Activated T-helper 1 cell treated with Interleukin-2 at 50 U/mL for 16 hours (primary cell): ENCODE measurements at regions not wholly inside any gene's neighbourhood (a gene's known extent, or its start where the extent isn't known, plus 50 kb on each side); places are given as distances from the start of the nearest gene placed in this dataset.
A peak's percentile ranks its signal among the peaks of the same experiment; 100 is the strongest.

ENCODE experiments used
- DNase-seq: peaks from one replicate; pipeline ENCODE4 v3.0.0-alpha.2; 2020; ENCODE audit warnings: low read depth

GRCh38 chr10:45197816-45198485 lies 117.5 kb downstream of the OR13A1 start:
- no peak for DNase-seq

- no peak for DNase-seq
Measured at GRCh38 chr10:45198486-45199204, 116.8 kb downstream of the OR13A1 start.

GRCh38 chr10:45199205-45199740 lies 116.1 kb downstream of the OR13A1 start:
- DNase-seq = no peak

GRCh38 chr10:45201271-45201670 lies 114.1 kb downstream of the OR13A1 start:
- no peak for DNase-seq

GRCh38 chr10:45202242-45202641 lies 113.2 kb downstream of the OR13A1 start:
- no peak for DNase-seq

GRCh38 chr10:45204954-45205775 lies 110.2 kb downstream of the OR13A1 start:
- DNase-seq = no peak

GRCh38 chr10:45209888-45210287 lies 105.5 kb downstream of the OR13A1 start:
- no peak for DNase-seq

GRCh38 chr10:45211576-45211975 lies 103.8 kb downstream of the OR13A1 start:
- no peak for DNase-seq

GRCh38 chr10:45219416-45219815 lies 96.0 kb downstream of the OR13A1 start:
- DNase-seq = no peak

- DNase-seq = no peak
Measured at GRCh38 chr10:45220931-45221330, 94.5 kb downstream of the OR13A1 start.

GRCh38 chr10:45224219-45224841 lies 91.1 kb downstream of the OR13A1 start:
- DNase-seq = no peak

- no peak for DNase-seq
Measured at GRCh38 chr10:45227042-45227441, 88.4 kb downstream of the OR13A1 start.

GRCh38 chr10:45227456-45227855 lies 88.0 kb downstream of the OR13A1 start:
- no peak for DNase-seq

- DNase-seq = no peak
Measured at GRCh38 chr10:45229823-45230222, 85.6 kb downstream of the OR13A1 start.

- peak; percentile 17 for DNase-seq
Measured at GRCh38 chr10:45235260-45235769, 80.1 kb downstream of the OR13A1 start.

- no peak for DNase-seq
Measured at GRCh38 chr10:45235798-45236220, 79.6 kb downstream of the OR13A1 start.

- DNase-seq = no peak
Measured at GRCh38 chr10:45238896-45239295, 76.5 kb downstream of the OR13A1 start.

GRCh38 chr10:45239642-45240041 lies 75.8 kb downstream of the OR13A1 start:
- no peak for DNase-seq

GRCh38 chr10:45241865-45242520 lies 73.4 kb downstream of the OR13A1 start:
- DNase-seq = no peak

- no peak for DNase-seq
Measured at GRCh38 chr10:45243261-45243660, 72.1 kb downstream of the OR13A1 start.

GRCh38 chr10:45246522-45246921 lies 68.9 kb downstream of the OR13A1 start:
- DNase-seq = no peak
